Choroid plexus epithelial cell (primary cell): ENCODE measurements at regions not wholly inside any gene's neighbourhood (a gene's known extent, or its start where the extent isn't known, plus 50 kb on each side); places are given as distances from the start of the nearest gene placed in this dataset.

Experiments used
- DNase-seq: peaks from one replicate; pipeline ENCODE4 v3.0.0-alpha.2; 2010; ENCODE audit warnings: low read depth
- H3K4me3 ChIP-seq: 2 replicates; pipeline ENCODE4 v1.5.1; 2011; ENCODE audit warnings: low read depth, mild to moderate bottlenecking, control low read depth, low read length, moderate library complexity
- CTCF ChIP-seq: conservative IDR thresholded peaks from 2 replicates; pipeline ENCODE4 v1.5.1; 2011; ENCODE audit warnings: low read depth, mild to moderate bottlenecking, control low read depth, inconsistent platforms, low read length, moderate library complexity

DNA sequence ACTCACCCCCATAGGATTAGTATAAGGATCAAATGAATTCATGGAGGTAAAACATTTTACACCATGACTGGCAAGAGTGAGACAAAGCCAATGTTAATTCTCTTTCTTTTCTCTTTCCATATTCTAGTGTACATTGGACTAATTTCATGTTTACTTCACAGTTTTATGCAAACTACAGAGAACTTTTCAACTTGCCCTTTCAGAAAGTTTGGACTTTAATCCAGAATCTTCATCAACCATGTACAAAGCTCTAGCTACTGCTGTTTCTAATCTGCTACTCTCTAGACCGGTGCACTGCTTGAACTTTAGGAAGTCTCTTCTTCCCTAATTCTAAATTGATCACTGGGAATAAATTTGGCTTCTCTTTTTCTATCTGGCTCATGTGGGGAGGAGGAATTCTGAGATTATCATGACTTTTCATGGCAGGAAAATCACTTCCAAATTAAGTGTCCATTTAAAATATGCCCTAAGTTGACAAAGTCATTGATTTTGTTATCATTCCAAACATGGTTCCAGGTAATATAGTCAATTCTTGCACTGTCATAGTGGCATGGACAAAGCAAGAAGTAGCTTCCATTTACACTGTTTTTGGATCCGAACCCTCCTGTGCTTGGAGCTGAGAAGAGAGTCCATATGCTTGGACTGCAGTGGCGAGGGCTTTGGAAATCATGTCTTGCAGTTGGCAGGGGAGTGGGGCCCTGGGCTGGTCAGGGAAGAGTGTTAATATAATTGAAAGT is 903.3 kb downstream of the CCSER2 start:
- no peak for TF ChIP-seq CTCF
- DNase-seq: no peak
- no peak overlapping the region for H3K4me3 ChIP-seq

DNA sequence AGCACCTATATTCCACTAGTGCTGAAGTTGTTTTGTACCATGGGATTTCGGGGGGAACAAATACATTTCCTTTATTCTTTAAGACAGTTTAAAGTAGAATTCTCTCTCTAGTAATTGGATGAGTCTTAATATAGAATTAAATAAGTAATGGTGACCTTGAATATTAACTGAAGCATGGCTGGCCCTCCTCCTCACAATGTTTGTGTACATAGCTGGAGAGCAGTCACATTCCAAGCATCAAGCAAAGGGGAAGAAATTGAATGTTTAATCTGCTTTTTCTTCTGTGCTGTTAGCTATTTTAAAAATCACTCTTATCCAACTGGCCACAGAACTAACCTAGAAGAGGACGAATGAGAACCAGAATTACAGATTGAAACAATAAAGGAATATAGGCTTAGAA is 906.9 kb downstream of the CCSER2 start:
- no peak for DNase-seq
- H3K4me3 ChIP-seq: no peak overlapping the region
- TF ChIP-seq CTCF: no peak

GRCh38 chr10:85238676-85239075 is 910.3 kb downstream of the CCSER2 start:
- TF ChIP-seq CTCF: no peak
- no peak for DNase-seq

DNA sequence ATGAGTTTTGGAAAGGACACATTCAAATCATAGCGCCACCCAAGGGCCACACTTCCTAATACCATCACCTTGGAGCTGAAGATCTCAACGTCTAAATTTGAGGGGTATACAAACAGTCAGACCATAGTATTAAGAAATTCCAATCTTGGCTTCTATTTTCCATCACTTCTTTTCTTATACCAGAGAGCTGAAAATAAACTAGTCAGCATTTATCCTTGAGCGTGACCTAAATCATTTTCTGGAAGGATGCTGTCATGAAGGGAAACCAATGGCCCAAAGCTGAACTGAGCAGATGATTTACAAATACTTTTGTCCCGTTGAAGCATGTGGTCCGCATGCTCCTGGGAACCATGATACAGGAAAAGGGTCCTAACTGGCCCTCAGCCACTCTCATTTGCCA is 921.9 kb downstream of the CCSER2 start:
- no peak for TF ChIP-seq CTCF
- H3K4me3 ChIP-seq: no peak overlapping the region
- no peak for DNase-seq

More at GRCh38 chr10:85238676-85239075, 910.3 kb downstream of the CCSER2 start:
- no peak overlapping the region for H3K4me3 ChIP-seq

- no peak for DNase-seq
- no peak for TF ChIP-seq CTCF
- H3K4me3 ChIP-seq: no peak overlapping the region
Measured at GRCh38 chr10:85256481-85256880, 928.1 kb downstream of the CCSER2 start.

GRCh38 chr10:85259908-85260307 is 931.5 kb downstream of the CCSER2 start:
- no peak for DNase-seq
- no peak for TF ChIP-seq CTCF
- H3K4me3 ChIP-seq: no peak overlapping the region

- TF ChIP-seq CTCF: no peak
- no peak overlapping the region for H3K4me3 ChIP-seq
- no peak for DNase-seq
Measured at GRCh38 chr10:85262992-85263391, 934.6 kb downstream of the CCSER2 start.
